ENCODE measurements at regions not wholly inside any gene's neighbourhood (a gene's known extent, or its start where the extent isn't known, plus 50 kb on each side); places are given as distances from the start of the nearest gene placed in this dataset.

GRCh38 chr6:66029391-66029790 lies 322.4 kb upstream of the EYS start:
- no TSS peak for BruUV-seq (replicated peaks)
- peaks cover 9% of the 10 kb centered on the region for H3K9me3 Mint-ChIP-seq (ENCODE audit: low read depth, unreplicated experiment)
- no peaks in the 10 kb centered on the region for H3K36me3 Mint-ChIP-seq (ENCODE audit: insufficient read depth, unreplicated experiment)
- intact Hi-C loops (cut with micrococcal nuclease; ENCODE audit: unreplicated experiment), result no loop called here
- no peaks in the 10 kb centered on the region for H3K27me3 Mint-ChIP-seq (ENCODE audit: unreplicated experiment)
- no peak for TF ChIP-seq CTCF (IDR thresholded peaks at IDR 0.05; ENCODE audit: unreplicated experiment)
- H3K27ac Mint-ChIP-seq (ENCODE audit: unreplicated experiment), result no peak overlapping the region
- no peak for DNase-seq
- H3K4me3 Mint-ChIP-seq (ENCODE audit: low read depth, unreplicated experiment), result no peak overlapping the region
- CTCF ChIA-PET, result no interaction called here
- no peaks in the 10 kb centered on the region for H3K4me1 Mint-ChIP-seq (ENCODE audit: low read depth, unreplicated experiment)

GRCh38 chr6:65999288-65999791 lies 292.3 kb upstream of the EYS start:
- no peaks in the 10 kb centered on the region for H3K27me3 Mint-ChIP-seq (ENCODE audit: unreplicated experiment)
- no peak overlapping the region for H3K27ac Mint-ChIP-seq (ENCODE audit: unreplicated experiment)
- peaks cover 7% of the 10 kb centered on the region for H3K9me3 Mint-ChIP-seq (ENCODE audit: low read depth, unreplicated experiment)
- intact Hi-C loops (cut with micrococcal nuclease; ENCODE audit: unreplicated experiment), result no loop called here
- H3K36me3 Mint-ChIP-seq (ENCODE audit: insufficient read depth, unreplicated experiment), result no peaks in the 10 kb centered on the region
- no peak overlapping the region for H3K4me3 Mint-ChIP-seq (ENCODE audit: low read depth, unreplicated experiment)
- H3K4me1 Mint-ChIP-seq (ENCODE audit: low read depth, unreplicated experiment), result no peaks in the 10 kb centered on the region
- no peak for DNase-seq
- no TSS peak for BruUV-seq (replicated peaks)
- CTCF ChIA-PET, result no interaction called here
- TF ChIP-seq CTCF (IDR thresholded peaks at IDR 0.05; ENCODE audit: unreplicated experiment), result no peak

- no peak for TF ChIP-seq CTCF (IDR thresholded peaks at IDR 0.05; ENCODE audit: unreplicated experiment)
- H3K27ac Mint-ChIP-seq (ENCODE audit: unreplicated experiment), result no peak overlapping the region
- no peak for DNase-seq
- peaks cover 7% of the 10 kb centered on the region for H3K9me3 Mint-ChIP-seq (ENCODE audit: low read depth, unreplicated experiment)
- CTCF ChIA-PET, result no interaction called here
- H3K27me3 Mint-ChIP-seq (ENCODE audit: unreplicated experiment), result no peaks in the 10 kb centered on the region
- no peaks in the 10 kb centered on the region for H3K4me1 Mint-ChIP-seq (ENCODE audit: low read depth, unreplicated experiment)
- BruUV-seq (replicated peaks), result no TSS peak
- H3K4me3 Mint-ChIP-seq (ENCODE audit: low read depth, unreplicated experiment), result no peak overlapping the region
- no peaks in the 10 kb centered on the region for H3K36me3 Mint-ChIP-seq (ENCODE audit: insufficient read depth, unreplicated experiment)
- intact Hi-C loops (cut with micrococcal nuclease; ENCODE audit: unreplicated experiment), result no loop called here
Measured at GRCh38 chr6:65998544-65998943, 291.5 kb upstream of the EYS start.

- TF ChIP-seq CTCF (IDR thresholded peaks at IDR 0.05; ENCODE audit: unreplicated experiment), result no peak
- no peak for DNase-seq
- Mint-ChIP-seq H3K36me3 (ENCODE audit: insufficient read depth, unreplicated experiment) (no peaks in the 10 kb centered on the region), H3K9me3 (ENCODE audit: low read depth, unreplicated experiment) (peaks cover 10% of the 10 kb centered on the region), H3K27me3 (ENCODE audit: unreplicated experiment) (no peaks in the 10 kb centered on the region), H3K4me1 (ENCODE audit: low read depth, unreplicated experiment) (no peaks in the 10 kb centered on the region), H3K4me3 (ENCODE audit: low read depth, unreplicated experiment) (no peak overlapping the region), H3K27ac (ENCODE audit: unreplicated experiment) (no peak overlapping the region)
- BruUV-seq (replicated peaks), result no TSS peak
- CTCF ChIA-PET, result no interaction called here
- intact Hi-C loops (cut with micrococcal nuclease; ENCODE audit: unreplicated experiment), result no loop called here
Measured at GRCh38 chr6:65997539-65997938, 290.5 kb upstream of the EYS start.

Data from Calu3 (cell line).